Neural progenitor cell (in vitro differentiated cells): ENCODE measurements at regions not wholly inside any gene's neighbourhood (a gene's known extent, or its start where the extent isn't known, plus 50 kb on each side); places are given as distances from the start of the nearest gene placed in this dataset.
"Not testable (repeated sequence)": the region's sequence is repeated elsewhere in the genome, so short reads cannot be mapped to it uniquely, and the experiment has no call there.

ENCODE experiments used
- DNase-seq: peaks from one replicate; pipeline ENCODE4 v3.0.0-alpha.2; 2016; ENCODE audit warnings: low spot score
- H2AFZ ChIP-seq: fragments of 200-600 bp; sonication (generic); replicated peaks from 2 replicates; pipeline ENCODE4 v1.6.1; 2016; ENCODE audit warnings: antibody characterized with exemption
- H3F3A ChIP-seq: fragments of 200-600 bp; sonication (generic); 2 replicates; pipeline ENCODE4 v1.6.1; 2016; ENCODE audit warnings: antibody characterized with exemption, low read depth
- H3K27ac ChIP-seq: fragments of 200-600 bp; sonication (generic); 2 replicates; pipeline ENCODE4 v1.5.1; 2016; ENCODE audit warnings: mild to moderate bottlenecking
- H3K27me3 ChIP-seq: fragments of 200-600 bp; sonication (generic); 2 replicates; pipeline ENCODE4 v1.6.1; 2016; ENCODE audit warnings: mild to moderate bottlenecking, moderate library complexity
- H3K36me3 ChIP-seq: fragments of 200-600 bp; sonication (generic); 2 replicates; pipeline ENCODE4 v1.5.1; 2016
- H3K4me1 ChIP-seq: fragments of 200-600 bp; sonication (generic); 2 replicates; pipeline ENCODE4 v1.6.1; 2016; ENCODE audit warnings: mixed run types
- H3K4me2 ChIP-seq: fragments of 200-600 bp; sonication (generic); 2 replicates; pipeline ENCODE4 v1.6.1; 2016
- H3K4me3 ChIP-seq: fragments of 200-600 bp; sonication (generic); 2 replicates; pipeline ENCODE4 v1.5.1; 2016
- H3K79me2 ChIP-seq: fragments of 200-600 bp; sonication (generic); 2 replicates; pipeline ENCODE4 v1.6.1; 2016; ENCODE audit warnings: low read depth
- H3K9ac ChIP-seq: fragments of 200-600 bp; sonication (generic); 2 replicates; pipeline ENCODE4 v1.6.1; 2016
- H3K9me3 ChIP-seq: fragments of 200-600 bp; sonication (generic); 2 replicates; pipeline ENCODE4 v1.5.1; 2016; ENCODE audit warnings: low read depth
- H4K20me1 ChIP-seq: fragments of 200-600 bp; sonication (generic); 2 replicates; pipeline ENCODE4 v1.6.1; 2016; ENCODE audit warnings: low read depth
- H3K27ac Mint-ChIP-seq: 3 replicates; pipeline ENCODE4 v1.8.0; 2021; ENCODE audit warnings: mixed read lengths
- H3K27me3 Mint-ChIP-seq: 2 replicates; pipeline ENCODE4 v1.8.0; 2022; ENCODE audit warnings: low read depth, mild to moderate bottlenecking, inconsistent platforms, moderate library complexity, mixed read lengths; ENCODE audit not compliant: insufficient read depth
- H3K36me3 Mint-ChIP-seq: 3 replicates; pipeline ENCODE4 v1.8.0; 2021; ENCODE audit warnings: mixed read lengths
- H3K4me1 Mint-ChIP-seq: 3 replicates; pipeline ENCODE4 v1.8.0; 2021; ENCODE audit warnings: mixed read lengths
- H3K4me3 Mint-ChIP-seq: 3 replicates; pipeline ENCODE4 v1.8.0; 2021; ENCODE audit warnings: mild to moderate bottlenecking, moderate library complexity, mixed read lengths
- H3K9me3 Mint-ChIP-seq: 3 replicates; pipeline ENCODE4 v1.8.0; 2020; ENCODE audit warnings: mixed read lengths

DNA sequence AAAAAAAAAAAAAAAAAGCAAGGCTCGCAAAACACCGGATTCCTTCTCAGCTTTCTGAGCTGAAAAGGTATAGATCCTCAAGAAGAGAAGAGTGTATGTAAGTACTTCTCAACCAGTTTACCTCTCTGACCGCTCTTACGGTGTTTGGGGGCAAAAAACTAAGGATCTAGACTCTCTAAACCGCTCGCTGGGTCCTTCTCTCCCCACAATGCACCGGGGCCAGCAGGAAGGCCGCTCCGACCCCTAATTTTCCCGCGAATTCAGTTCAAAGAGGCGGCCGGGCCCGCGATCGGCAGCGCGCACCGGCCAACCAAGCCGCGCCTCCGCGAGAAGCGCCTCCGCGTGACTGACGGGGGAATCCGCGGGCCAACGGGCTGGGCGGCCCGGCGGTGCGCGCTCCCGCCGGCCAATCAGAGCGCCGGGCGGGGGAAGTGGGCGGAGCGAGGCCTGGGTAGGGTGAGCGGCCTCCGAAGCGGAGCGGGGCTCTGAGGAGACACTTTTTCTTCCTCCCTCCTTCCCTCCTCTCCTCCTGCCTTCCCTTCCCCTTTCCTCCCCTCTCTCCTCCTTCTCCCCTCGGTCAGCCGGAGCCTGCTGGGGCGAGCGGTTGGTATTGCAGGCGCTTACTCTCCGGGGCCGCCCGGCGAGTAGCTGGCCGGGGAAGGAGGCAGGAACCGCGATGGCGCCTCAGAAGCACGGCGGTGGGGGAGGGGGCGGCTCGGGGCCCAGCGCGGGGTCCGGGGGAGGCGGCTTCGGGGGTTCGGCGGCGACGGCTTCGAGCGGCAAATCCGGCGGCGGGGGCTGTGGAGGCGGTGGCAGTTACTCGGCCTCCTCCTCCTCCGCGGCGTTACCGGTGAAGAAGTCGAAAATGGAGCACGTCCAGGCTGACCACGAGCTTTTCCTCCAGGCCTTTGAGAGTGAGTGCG lies 93.0 kb downstream of the CRLF3 start:
- Histone ChIP-seq H3K4me2 (peak overlapping the region; percentile 79), H2AFZ (peak overlapping the region; percentile 61), H3K27ac (peak overlapping the region; percentile 99), H3K9ac (peak overlapping the region; percentile 97), H4K20me1 (peaks cover 79% of the 10 kb centered on the region), H3K4me1 (peaks cover 27% of the 10 kb centered on the region), H3K4me3 (peak overlapping the region; percentile 94), H3F3A (peaks cover 29% of the 10 kb centered on the region), H3K79me2 (peaks cover 91% of the 10 kb centered on the region)
- peaks cover 47% of the 10 kb centered on the region for H3K4me1 Mint-ChIP-seq
- not testable (repeated sequence) for H3K9me3 ChIP-seq, H3K27me3 Mint-ChIP-seq, H3K27me3 ChIP-seq, H3K9me3 Mint-ChIP-seq, H3K36me3 ChIP-seq, H3K36me3 Mint-ChIP-seq
- peak; percentile 88 for DNase-seq
- peak overlapping the region; percentile 96 for H3K4me3 Mint-ChIP-seq
- peak overlapping the region; percentile 97 for H3K27ac Mint-ChIP-seq

DNA sequence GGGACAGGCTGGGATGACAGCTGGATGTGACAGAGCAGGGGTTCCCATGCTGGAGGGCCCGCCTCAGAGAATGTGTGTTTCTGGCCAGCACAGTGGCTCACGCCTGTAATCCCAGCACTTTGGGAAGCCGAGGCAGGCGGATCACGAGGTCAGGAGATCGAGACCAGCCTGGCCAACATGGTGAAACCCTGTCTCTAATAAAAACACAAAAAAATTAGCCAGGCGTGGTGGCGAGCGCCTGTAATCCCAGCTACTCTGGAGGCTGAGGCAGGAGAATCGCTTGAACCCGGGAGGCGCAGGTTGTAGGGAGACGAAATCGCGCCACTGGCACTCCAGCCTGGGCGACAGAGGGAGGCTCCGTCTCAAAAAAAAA lies 93.7 kb downstream of the CRLF3 start:
- peaks cover 47% of the 10 kb centered on the region for H3K4me1 Mint-ChIP-seq
- H3K36me3 ChIP-seq, H3K27me3 Mint-ChIP-seq, H3K36me3 Mint-ChIP-seq, H3K9me3 Mint-ChIP-seq, H3K27me3 ChIP-seq, H2AFZ ChIP-seq, H3K9me3 ChIP-seq, DNase-seq: not testable (repeated sequence)
- Histone ChIP-seq H3K9ac (peak overlapping the region; percentile 57), H4K20me1 (peaks cover 80% of the 10 kb centered on the region), H3K4me2 (peak overlapping the region; percentile 75), H3F3A (peaks cover 29% of the 10 kb centered on the region), H3K79me2 (peaks cover 92% of the 10 kb centered on the region), H3K4me3 (peak overlapping the region; percentile 94), H3K27ac (peak overlapping the region; percentile 73), H3K4me1 (peaks cover 27% of the 10 kb centered on the region)
- peak overlapping the region; percentile 96 for H3K4me3 Mint-ChIP-seq
- H3K27ac Mint-ChIP-seq: peak overlapping the region; percentile 91

DNA sequence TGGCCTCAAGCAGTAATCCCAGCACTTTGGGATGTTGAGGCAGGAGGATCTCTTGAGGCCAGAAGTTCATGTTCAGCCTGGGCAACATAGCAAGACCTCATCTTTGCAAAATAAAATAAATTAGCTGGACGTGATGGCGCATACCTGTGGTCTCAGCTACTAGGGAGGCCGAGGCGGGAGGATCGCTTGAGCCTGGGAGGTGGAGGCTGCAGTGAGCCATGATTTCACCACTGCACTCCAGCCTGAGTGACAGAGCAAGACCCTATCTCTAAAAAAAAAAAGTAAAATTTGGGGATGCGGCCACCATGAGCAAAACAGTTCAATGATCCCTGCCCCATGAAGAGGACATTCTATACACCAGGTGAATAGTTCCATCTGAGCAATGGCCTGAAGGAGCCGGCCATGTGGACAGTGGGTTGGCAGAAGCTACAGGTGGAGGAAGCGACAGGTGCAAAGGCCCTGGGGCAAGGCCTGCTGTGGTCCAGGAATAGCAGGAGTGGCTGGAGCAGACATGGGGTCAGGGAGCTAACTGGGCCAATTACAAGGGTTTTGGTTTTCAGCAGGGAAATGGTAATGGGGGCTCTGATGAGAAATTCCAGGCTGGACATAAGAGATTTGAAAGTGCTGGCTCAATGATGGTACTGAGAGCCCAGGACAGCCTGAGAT lies 94.2 kb downstream of the CRLF3 start:
- H3K27me3 ChIP-seq, H3K9ac ChIP-seq, H3K27me3 Mint-ChIP-seq, H3K9me3 Mint-ChIP-seq, H3K4me2 ChIP-seq, H3K4me3 ChIP-seq, H3K36me3 Mint-ChIP-seq, H3K9me3 ChIP-seq, DNase-seq, H2AFZ ChIP-seq, H3K36me3 ChIP-seq, H3K27ac ChIP-seq: not testable (repeated sequence)
- H3F3A ChIP-seq: peaks cover 29% of the 10 kb centered on the region
- Mint-ChIP-seq H3K4me3 (peak overlapping the region; percentile 96), H3K4me1 (peaks cover 42% of the 10 kb centered on the region), H3K27ac (peak overlapping the region; percentile 91)
- H3K79me2 ChIP-seq: peaks cover 92% of the 10 kb centered on the region
- H3K4me1 ChIP-seq: peaks cover 24% of the 10 kb centered on the region
- H4K20me1 ChIP-seq: peaks cover 81% of the 10 kb centered on the region

DNA sequence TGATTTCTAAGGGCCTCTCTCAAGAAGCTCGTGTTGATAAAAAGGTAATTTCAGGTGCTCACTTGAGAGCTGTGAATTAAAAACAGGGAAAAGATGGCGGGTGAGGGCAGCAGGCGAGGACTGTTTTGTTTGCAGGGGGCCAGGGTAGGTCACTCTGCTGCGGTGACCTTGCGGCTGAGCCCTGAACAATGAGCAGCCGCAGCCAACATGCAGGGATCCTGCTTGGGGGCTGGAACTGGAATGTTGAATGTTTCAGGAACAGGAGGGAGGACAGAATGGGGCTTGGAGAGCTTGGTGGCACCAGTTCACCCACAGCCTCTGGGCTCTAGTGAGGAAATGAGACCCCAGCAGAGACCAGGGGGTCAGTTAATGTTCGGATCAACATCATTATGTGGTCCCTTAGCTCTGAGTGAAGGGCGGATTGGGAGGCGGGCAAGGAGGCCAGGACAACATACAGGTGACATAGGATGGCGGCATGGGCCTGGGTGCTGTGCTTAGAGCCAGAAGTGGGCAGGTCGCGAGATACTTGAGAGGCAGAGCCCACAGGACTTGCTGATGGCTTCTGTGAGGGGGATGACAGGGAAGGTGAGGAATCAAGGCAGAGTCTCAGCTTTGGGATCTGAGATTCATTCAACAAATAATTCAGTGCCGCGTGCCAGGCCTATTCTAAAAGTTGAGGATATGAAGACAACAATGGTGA lies 94.9 kb downstream of the CRLF3 start:
- peaks cover 90% of the 10 kb centered on the region for H3K79me2 ChIP-seq
- peaks cover 39% of the 10 kb centered on the region for H3K4me1 Mint-ChIP-seq
- peak overlapping the region; percentile 96 for H3K4me3 Mint-ChIP-seq

DNA sequence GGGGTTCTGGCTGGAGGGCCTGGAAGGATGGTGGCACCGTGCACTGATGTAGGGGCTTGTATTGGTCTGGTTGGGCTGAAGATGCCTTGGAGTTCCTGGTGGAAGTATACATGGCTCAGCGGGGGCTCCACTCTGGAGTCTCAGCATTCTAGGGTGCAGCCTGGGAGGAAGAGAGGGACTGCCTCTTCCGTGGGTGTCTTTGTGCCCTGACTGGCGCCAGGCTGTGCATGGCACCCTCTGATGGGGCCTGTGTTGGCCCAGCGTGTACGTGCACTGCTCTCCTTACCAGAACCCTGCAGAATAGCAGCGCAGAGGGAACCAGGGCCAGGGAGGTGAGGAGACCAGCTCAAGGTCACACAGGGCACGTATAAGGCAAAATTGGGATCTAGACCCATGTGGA lies 97.0 kb downstream of the CRLF3 start:
- Mint-ChIP-seq H3K27ac (peak overlapping the region; percentile 76), H3K4me1 (peaks cover 31% of the 10 kb centered on the region), H3K4me3 (peak overlapping the region; percentile 41)
- not testable (repeated sequence) for H3K27me3 Mint-ChIP-seq, H3K27ac ChIP-seq, H3K9ac ChIP-seq, H3K4me2 ChIP-seq, H3K36me3 ChIP-seq, H3K4me1 ChIP-seq, H3K4me3 ChIP-seq, H3K9me3 Mint-ChIP-seq, H3K9me3 ChIP-seq, H2AFZ ChIP-seq, H3K27me3 ChIP-seq, H3K36me3 Mint-ChIP-seq, DNase-seq
- Histone ChIP-seq H3F3A (peaks cover 26% of the 10 kb centered on the region), H4K20me1 (peaks cover 66% of the 10 kb centered on the region), H3K79me2 (peaks cover 90% of the 10 kb centered on the region)

More for the DNA sequence above, 94.9 kb downstream of the CRLF3 start:
- not testable (repeated sequence) for H3K4me3 ChIP-seq, H3K27me3 ChIP-seq, H3K9me3 ChIP-seq, H3K9ac ChIP-seq, H3K27me3 Mint-ChIP-seq, H3K36me3 Mint-ChIP-seq, H2AFZ ChIP-seq, H3K36me3 ChIP-seq, H3K9me3 Mint-ChIP-seq
- Histone ChIP-seq H3F3A (peaks cover 28% of the 10 kb centered on the region), H3K4me2 (peak overlapping the region; percentile 31), H3K27ac (peak overlapping the region; percentile 67), H4K20me1 (peaks cover 79% of the 10 kb centered on the region), H3K4me1 (peaks cover 20% of the 10 kb centered on the region)
- peak overlapping the region; percentile 67 for H3K27ac Mint-ChIP-seq
- peak; percentile 69 for DNase-seq

DNA sequence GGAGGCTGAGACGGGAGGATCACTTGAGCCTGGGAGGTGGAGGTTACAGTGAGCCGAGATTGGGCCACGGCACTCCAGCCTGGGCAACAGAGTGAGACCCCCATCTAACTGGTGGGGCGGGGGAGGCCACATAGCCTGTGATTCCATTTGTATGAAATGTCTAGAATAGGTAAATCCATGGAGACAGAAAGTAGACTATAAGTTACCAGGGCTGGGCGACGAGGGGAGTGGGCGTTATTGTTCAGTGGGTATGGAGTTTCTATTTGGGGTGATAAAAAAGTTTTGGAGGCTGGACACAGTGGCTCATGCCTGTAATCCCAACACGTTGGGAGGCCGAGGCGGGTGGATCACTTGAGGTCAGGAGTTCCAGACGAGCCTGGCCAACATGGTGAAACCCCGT lies 97.8 kb downstream of the CRLF3 start:
- Histone ChIP-seq H3K79me2 (peaks cover 93% of the 10 kb centered on the region), H3F3A (peaks cover 26% of the 10 kb centered on the region), H4K20me1 (peaks cover 69% of the 10 kb centered on the region)
- H3K27me3 ChIP-seq, H3K4me3 Mint-ChIP-seq, H3K4me1 ChIP-seq, H3K27me3 Mint-ChIP-seq, H3K9me3 ChIP-seq, H3K4me2 ChIP-seq, H3K9me3 Mint-ChIP-seq, H3K27ac ChIP-seq, H3K36me3 Mint-ChIP-seq, H3K9ac ChIP-seq, H2AFZ ChIP-seq, H3K36me3 ChIP-seq, H3K4me3 ChIP-seq, DNase-seq: not testable (repeated sequence)
- Mint-ChIP-seq H3K27ac (peak overlapping the region; percentile 48), H3K4me1 (peaks cover 31% of the 10 kb centered on the region)

DNA sequence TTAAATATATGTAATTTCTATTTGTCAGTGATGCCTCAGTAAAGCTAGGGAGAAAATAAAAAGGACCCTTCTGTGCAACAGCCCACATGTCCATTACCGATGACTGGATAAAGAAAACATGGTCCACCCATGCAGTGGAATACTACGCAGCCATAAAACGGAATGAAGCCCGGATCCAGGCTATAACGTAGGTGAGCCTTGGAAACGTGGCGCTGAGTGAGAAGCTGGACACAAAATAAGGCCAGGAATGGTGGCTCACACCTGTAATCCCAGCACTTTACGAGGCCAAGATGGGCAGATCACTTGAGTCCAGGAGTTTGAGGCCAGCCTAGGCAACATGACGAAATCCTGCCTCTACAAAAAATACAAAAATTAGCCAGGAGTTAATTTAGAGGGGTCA lies 98.2 kb downstream of the CRLF3 start:
- H3K4me2 ChIP-seq, H3K27me3 ChIP-seq, H3K4me3 ChIP-seq, H3K27ac Mint-ChIP-seq, H3K9ac ChIP-seq, H3K36me3 ChIP-seq, H3K4me1 ChIP-seq, H3K9me3 Mint-ChIP-seq, H3K9me3 ChIP-seq, H3K4me3 Mint-ChIP-seq, H3K36me3 Mint-ChIP-seq, DNase-seq, H2AFZ ChIP-seq, H3K27ac ChIP-seq, H3K27me3 Mint-ChIP-seq: not testable (repeated sequence)
- H3K4me1 Mint-ChIP-seq: peaks cover 31% of the 10 kb centered on the region
- peaks cover 26% of the 10 kb centered on the region for H3F3A ChIP-seq
- H3K79me2 ChIP-seq: peaks cover 95% of the 10 kb centered on the region
- H4K20me1 ChIP-seq: peaks cover 71% of the 10 kb centered on the region
